H9 (cell line): ENCODE measurements at regions not wholly inside any gene's neighbourhood (a gene's known extent, or its start where the extent isn't known, plus 50 kb on each side); places are given as distances from the start of the nearest gene placed in this dataset.

Source experiments
- DNase-seq: peaks from one replicate; pipeline ENCODE4 v3.0.0-alpha.2; 2017
- H2AFZ ChIP-seq: one replicate; pipeline ENCODE4 v1.6.1; 2013; ENCODE audit warnings: mild to moderate bottlenecking, low read length, control low read depth, moderate library complexity
- H2AK5ac ChIP-seq: 2 replicates; pipeline ENCODE4 v1.6.1; 2013; ENCODE audit warnings: low read length, control low read depth, mixed read lengths; ENCODE audit not compliant: insufficient read length
- H2BK120ac ChIP-seq: one replicate; pipeline ENCODE4 v1.6.1; 2013; ENCODE audit warnings: low read depth, mild to moderate bottlenecking, low read length, control low read depth, inconsistent platforms; ENCODE audit not compliant: poor library complexity, severe bottlenecking
- H2BK12ac ChIP-seq: 2 replicates; pipeline ENCODE4 v1.6.1; 2013; ENCODE audit warnings: low read length, control low read depth, mixed read lengths, low read depth; ENCODE audit not compliant: insufficient read length
- H2BK15ac ChIP-seq: 2 replicates; pipeline ENCODE4 v1.6.1; 2013; ENCODE audit warnings: low read depth, low read length, control low read depth
- H2BK20ac ChIP-seq: one replicate; pipeline ENCODE4 v1.6.1; 2013; ENCODE audit warnings: low read depth, mild to moderate bottlenecking, low read length, control low read depth, inconsistent platforms; ENCODE audit not compliant: poor library complexity, severe bottlenecking
- H2BK5ac ChIP-seq: 2 replicates; pipeline ENCODE4 v1.6.1; 2013; ENCODE audit warnings: low read length, control low read depth, mixed read lengths; ENCODE audit not compliant: insufficient read length
- H3K14ac ChIP-seq: 2 replicates; pipeline ENCODE4 v1.6.1; 2013; ENCODE audit warnings: low read length, control low read depth; ENCODE audit not compliant: insufficient read depth
- H3K18ac ChIP-seq: 2 replicates; pipeline ENCODE4 v1.6.1; 2013; ENCODE audit warnings: low read depth, mild to moderate bottlenecking, mixed read lengths, low read length, control low read depth; ENCODE audit not compliant: insufficient read length
- H3K23ac ChIP-seq: 2 replicates; pipeline ENCODE4 v1.6.1; 2013; ENCODE audit warnings: low read length, control low read depth, mixed read lengths, low read depth; ENCODE audit not compliant: insufficient read length
- H3K23me2 ChIP-seq: 2 replicates; pipeline ENCODE4 v1.6.1; 2013; ENCODE audit warnings: low read depth, mild to moderate bottlenecking, mixed read lengths, low read length, control low read depth; ENCODE audit not compliant: insufficient read length, poor library complexity, severe bottlenecking
- H3K27ac ChIP-seq: 2 replicates; pipeline ENCODE4 v1.5.1; 2013; ENCODE audit warnings: low read length, control low read depth, mixed read lengths, low read depth; ENCODE audit not compliant: insufficient read length
- H3K27me3 ChIP-seq: 2 replicates; pipeline ENCODE4 v1.6.1; 2013; ENCODE audit warnings: low read length, control low read depth, inconsistent platforms; ENCODE audit not compliant: insufficient read depth
- H3K4ac ChIP-seq: 2 replicates; pipeline ENCODE4 v1.6.1; 2013; ENCODE audit warnings: low read depth, mild to moderate bottlenecking, control low read depth, inconsistent platforms, low read length, moderate library complexity
- H3K4me1 ChIP-seq: 2 replicates; pipeline ENCODE4 v1.6.1; 2013; ENCODE audit warnings: low read length, control low read depth, inconsistent platforms; ENCODE audit not compliant: insufficient read depth
- H3K4me2 ChIP-seq: 2 replicates; pipeline ENCODE4 v1.6.1; 2013; ENCODE audit warnings: low read length, control low read depth, mixed read lengths; ENCODE audit not compliant: insufficient read length, insufficient read depth
- H3K56ac ChIP-seq: 2 replicates; pipeline ENCODE4 v1.6.1; 2013; ENCODE audit warnings: low read depth, mild to moderate bottlenecking, mixed read lengths, low read length, control low read depth; ENCODE audit not compliant: insufficient read length
- H3K79me1 ChIP-seq: 2 replicates; pipeline ENCODE4 v1.6.1; 2013; ENCODE audit warnings: low read depth, mild to moderate bottlenecking, moderate library complexity, low read length, control low read depth, inconsistent platforms; ENCODE audit not compliant: insufficient read depth, poor library complexity, severe bottlenecking
- H3K79me2 ChIP-seq: 2 replicates; pipeline ENCODE4 v1.6.1; 2013; ENCODE audit warnings: low read length, control low read depth, inconsistent platforms; ENCODE audit not compliant: insufficient read depth
- H3K9ac ChIP-seq: 2 replicates; pipeline ENCODE4 v1.6.1; 2013; ENCODE audit warnings: low read length, control low read depth, mixed read lengths; ENCODE audit not compliant: insufficient read length; ENCODE audit errors: extremely low read depth
- H3K9me3 ChIP-seq: one replicate; pipeline ENCODE4 v1.6.1; 2013; ENCODE audit warnings: low read depth, low read length, inconsistent platforms; ENCODE audit not compliant: control insufficient read depth
- H3T11ph ChIP-seq: one replicate; pipeline ENCODE4 v1.6.1; 2013; ENCODE audit warnings: mild to moderate bottlenecking, low read length, control low read depth, inconsistent platforms
- H4K20me1 ChIP-seq: one replicate; pipeline ENCODE4 v1.6.1; 2013; ENCODE audit not compliant: control insufficient read depth, insufficient read length, insufficient read depth
- H4K5ac ChIP-seq: 2 replicates; pipeline ENCODE4 v1.6.1; 2013; ENCODE audit warnings: low read depth, mild to moderate bottlenecking, mixed read lengths, low read length, control low read depth; ENCODE audit not compliant: insufficient read length
- H4K8ac ChIP-seq: replicated peaks from 2 replicates; pipeline ENCODE4 v1.6.1; 2013; ENCODE audit warnings: low read length, control low read depth, mixed read lengths, low read depth; ENCODE audit not compliant: insufficient read length
- H4K91ac ChIP-seq: 2 replicates; pipeline ENCODE4 v1.6.1; 2013; ENCODE audit warnings: low read depth, mild to moderate bottlenecking, moderate library complexity, mixed read lengths, low read length, control low read depth; ENCODE audit not compliant: insufficient read length
- H3K27ac Mint-ChIP-seq, 3 experiments: 2 replicates in 2 of 3; 3 replicates in 1 of 3; pipeline ENCODE4 v1.8.0; 2020 to 2021; ENCODE audit warnings: mixed read lengths in 3 of 3, mild to moderate bottlenecking in 1 of 3, moderate library complexity in 1 of 3
- H3K27me3 Mint-ChIP-seq: 2 replicates; pipeline ENCODE4 v1.8.0; 2021; ENCODE audit warnings: low read depth, mild to moderate bottlenecking, moderate library complexity, mixed read lengths
- H3K36me3 Mint-ChIP-seq, 3 experiments: 2 replicates in 2 of 3; 3 replicates in 1 of 3; pipeline ENCODE4 v1.8.0; 2020 to 2021; ENCODE audit warnings: low read depth in 3 of 3, mixed read lengths in 3 of 3; ENCODE audit not compliant: insufficient read depth in 1 of 3
- H3K4me1 Mint-ChIP-seq, 2 experiments: 2 replicates each; pipeline ENCODE4 v1.8.0; 2020; ENCODE audit warnings: mixed read lengths in 2 of 2
- H3K4me3 Mint-ChIP-seq, 2 experiments: 2 replicates in 1 of 2; 3 replicates in 1 of 2; pipeline ENCODE4 v1.8.0; 2020 to 2021; ENCODE audit warnings: mild to moderate bottlenecking in 2 of 2, mixed read lengths in 2 of 2, moderate library complexity in 1 of 2
- H3K9me3 Mint-ChIP-seq, 2 experiments: 2 replicates in 1 of 2; 3 replicates in 1 of 2; pipeline ENCODE4 v1.8.0; 2020; ENCODE audit warnings: mild to moderate bottlenecking in 2 of 2, mixed read lengths in 2 of 2, moderate library complexity in 1 of 2
- WGBS: extraction: QIAGEN DNeasy Blood & Tissue Kit; methylation state at CpG from one replicate; pipeline ENCODE4 v1.1.7; 2013; ENCODE audit warnings: missing lambda C conversion rate, low lambda C conversion rate, mixed read lengths; ENCODE audit not compliant: insufficient read length; ENCODE audit errors: extremely low coverage; 5-methylcytosine and 5-hydroxymethylcytosine counted together
- TF ChIP-seq, protein P1 (sequence below): fragments of 200-600 bp; sonication (generic); conservative IDR thresholded peaks from 3 replicates; pipeline ENCODE4 v1.8.0; 2021; ENCODE audit warnings: antibody characterized with exemption, mild to moderate bottlenecking

DNA sequence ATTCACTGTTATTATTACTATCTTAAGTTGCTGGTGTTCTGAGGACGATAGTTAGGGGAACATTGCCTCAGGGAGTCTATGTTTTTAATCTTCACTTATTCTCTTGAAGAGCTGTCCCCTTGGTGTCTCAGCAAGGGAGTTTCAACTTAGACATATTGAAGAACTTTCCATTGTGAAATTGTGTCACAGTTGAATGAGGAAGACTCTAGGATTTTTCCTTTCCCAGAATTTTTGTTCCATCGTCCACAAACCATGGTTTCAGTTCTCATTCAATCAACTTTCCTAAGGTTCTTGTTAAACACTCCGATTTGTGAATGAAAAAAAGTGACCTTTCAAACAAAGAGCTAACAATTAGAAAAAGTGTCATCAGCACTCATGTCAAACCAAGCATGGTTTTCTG lies 128.3 kb downstream of the GATA3 start:
- no peak overlapping the region for H3K4me2 ChIP-seq
- no peak overlapping the region for H2BK12ac ChIP-seq
- H3K27me3 ChIP-seq, result no peaks in the 10 kb centered on the region
- no peak overlapping the region for H3K4me3 Mint-ChIP-seq
- H2AFZ ChIP-seq, result no peak overlapping the region
- no peak overlapping the region for H3K27ac Mint-ChIP-seq
- H3K4ac ChIP-seq, result no peak overlapping the region
- no peak overlapping the region for H3K9ac ChIP-seq
- peaks cover 2% of the 10 kb centered on the region; the same call in 1 of the 2 replicates for H3K27me3 Mint-ChIP-seq
- no peak overlapping the region for H3K14ac ChIP-seq
- no peaks in the 10 kb centered on the region for H3K23me2 ChIP-seq
- H3K9me3 Mint-ChIP-seq, result peaks cover 5 to 8% of the 10 kb centered on the region in 2 experiments; a peak in 4 of 5 replicates
- WGBS, result no CpG with 5 or more reads among the region's 3 CpGs
- H3K18ac ChIP-seq, result no peak overlapping the region
- H3K4me1 Mint-ChIP-seq, result peaks cover 9 to 12% of the 10 kb centered on the region in 2 experiments
- no peak overlapping the region for H4K5ac ChIP-seq
- no peaks in the 10 kb centered on the region for H3K9me3 ChIP-seq
- no peak overlapping the region for H2BK120ac ChIP-seq
- no peak overlapping the region for H2BK5ac ChIP-seq
- H3K56ac ChIP-seq, result no peak overlapping the region
- DNase-seq, result no peak
- no peak overlapping the region for H2BK20ac ChIP-seq
- H4K91ac ChIP-seq, result no peak overlapping the region
- H4K8ac ChIP-seq, result no peak overlapping the region
- H3K36me3 Mint-ChIP-seq, result peaks cover 0 to 5% (median 0%) of the 10 kb centered on the region in 3 experiments; a peak in 1 of 7 replicates
- no peak overlapping the region for H3T11ph ChIP-seq
- TF ChIP-seq, protein P1, sequence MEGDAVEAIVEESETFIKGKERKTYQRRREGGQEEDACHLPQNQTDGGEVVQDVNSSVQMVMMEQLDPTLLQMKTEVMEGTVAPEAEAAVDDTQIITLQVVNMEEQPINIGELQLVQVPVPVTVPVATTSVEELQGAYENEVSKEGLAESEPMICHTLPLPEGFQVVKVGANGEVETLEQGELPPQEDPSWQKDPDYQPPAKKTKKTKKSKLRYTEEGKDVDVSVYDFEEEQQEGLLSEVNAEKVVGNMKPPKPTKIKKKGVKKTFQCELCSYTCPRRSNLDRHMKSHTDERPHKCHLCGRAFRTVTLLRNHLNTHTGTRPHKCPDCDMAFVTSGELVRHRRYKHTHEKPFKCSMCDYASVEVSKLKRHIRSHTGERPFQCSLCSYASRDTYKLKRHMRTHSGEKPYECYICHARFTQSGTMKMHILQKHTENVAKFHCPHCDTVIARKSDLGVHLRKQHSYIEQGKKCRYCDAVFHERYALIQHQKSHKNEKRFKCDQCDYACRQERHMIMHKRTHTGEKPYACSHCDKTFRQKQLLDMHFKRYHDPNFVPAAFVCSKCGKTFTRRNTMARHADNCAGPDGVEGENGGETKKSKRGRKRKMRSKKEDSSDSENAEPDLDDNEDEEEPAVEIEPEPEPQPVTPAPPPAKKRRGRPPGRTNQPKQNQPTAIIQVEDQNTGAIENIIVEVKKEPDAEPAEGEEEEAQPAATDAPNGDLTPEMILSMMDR, result no peak
- no peak overlapping the region for H3K27ac ChIP-seq
- H4K20me1 ChIP-seq, result no peaks in the 10 kb centered on the region
- no peak overlapping the region for H2AK5ac ChIP-seq
- H3K79me2 ChIP-seq, result no peaks in the 10 kb centered on the region
- no peak overlapping the region for H2BK15ac ChIP-seq
- no peak overlapping the region for H3K23ac ChIP-seq
- H3K79me1 ChIP-seq, result no peaks in the 10 kb centered on the region
- no peaks in the 10 kb centered on the region for H3K4me1 ChIP-seq
